Esophagus muscularis mucosa (tissue), 4 donors: ENCODE measurements at regions not wholly inside any gene's neighbourhood (a gene's known extent, or its start where the extent isn't known, plus 50 kb on each side); places are given as distances from the start of the nearest gene placed in this dataset.

Experiments used
- CTCF ChIP-seq, 3 experiments: fragments of 200-600 bp in 2 of 3; fragments of 450-650 bp in 1 of 3; sonication (generic) in 2 of 3; IDR thresholded peaks; one replicate each; pipeline ENCODE4 v1.5.1; 2017 to 2019; ENCODE audit warnings: antibody characterized with exemption in 3 of 3, mild to moderate bottlenecking in 2 of 3, moderate library complexity in 1 of 3
- EP300 ChIP-seq: sonication (generic); formaldehyde crosslinking; IDR thresholded peaks from one replicate; pipeline ENCODE4 v1.6.1; 2017; ENCODE audit warnings: antibody characterized with exemption
- POLR2A ChIP-seq: fragments of 450-650 bp; IDR thresholded peaks from one replicate; pipeline ENCODE4 v1.6.1; 2017; ENCODE audit warnings: antibody characterized with exemption, moderate library complexity, mild to moderate bottlenecking, low read depth
- POLR2AphosphoS5 ChIP-seq, 2 donors: sonication (generic); formaldehyde crosslinking; IDR thresholded peaks; one replicate each; pipeline ENCODE4 v1.6.1; 2017; ENCODE audit warnings: antibody characterized with exemption in 2 of 2

DNA sequence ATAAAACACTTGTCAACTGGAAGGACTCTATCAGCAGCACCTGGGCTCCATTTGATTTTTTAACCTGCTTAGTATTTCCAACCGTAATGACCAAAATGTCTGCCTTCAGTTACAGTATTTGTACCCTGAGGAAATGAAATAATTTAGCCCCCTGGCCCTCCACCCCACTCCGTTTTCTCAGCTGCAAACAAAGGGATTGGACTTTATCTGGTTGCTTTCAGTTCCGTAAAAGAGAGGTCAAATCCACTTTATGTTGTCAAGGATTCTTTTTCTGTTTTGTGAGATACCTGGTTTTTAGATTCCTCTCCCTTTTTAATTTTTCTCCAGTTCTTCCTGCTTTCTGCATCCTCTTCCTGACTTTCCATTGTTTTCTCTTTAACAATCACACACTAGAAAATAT is 64.4 kb upstream of the BMP2 start:
- TF ChIP-seq POLR2AphosphoS5 (IDR thresholded peaks at IDR 0.05) (no peak), CTCF (IDR thresholded peaks at IDR 0.05) (no peak), EP300 (no peak), POLR2A (no peak)
